PC-3 (cell line): ENCODE measurements at regions not wholly inside any gene's neighbourhood (a gene's known extent, or its start where the extent isn't known, plus 50 kb on each side); places are given as distances from the start of the nearest gene placed in this dataset.

ENCODE experiments used
- ATAC-seq: fragments of 200-7000 bp; cut with Tn5 transposase; 2 replicates; pipeline ENCODE4 v1.9.1; 2020; ENCODE audit warnings: mild to moderate bottlenecking, moderate library complexity
- BruUV-seq: library from RNA; stranded (reverse); fragments of 400-500 nt; replicated peaks from 2 replicates; lab custom pipeline; 2021; lab: Mats Ljungman, UMichigan
- CTCF ChIA-PET: fragments of 300-600 bp; sonication (Branson Sonifier 250); formaldehyde crosslinking; loops from one replicate; lab custom pipeline; 2022; ENCODE audit warnings: antibody characterized with exemption; lab: Charles Lee
- POLR2A ChIA-PET: fragments of 300-600 bp; sonication (Branson Sonifier 250); formaldehyde crosslinking; loops from one replicate; lab custom pipeline; 2022; ENCODE audit warnings: antibody characterized with exemption; ENCODE audit not compliant: unreplicated experiment; lab: Charles Lee
- DNase-seq: peaks from one replicate; pipeline ENCODE4 v3.0.0-alpha.2; 2015
- H2AFZ ChIP-seq: fragments of 300-600 bp; sonication (generic); 2 replicates; pipeline ENCODE4 v1.6.0; 2016; ENCODE audit warnings: antibody characterized with exemption, low read length
- H3F3A ChIP-seq: fragments of 300-600 bp; sonication (generic); one replicate; pipeline ENCODE4 v1.6.0; 2017; ENCODE audit warnings: antibody characterized with exemption, low read length, control low read depth, mild to moderate bottlenecking; ENCODE audit not compliant: unreplicated experiment
- H3K27ac ChIP-seq: fragments of 300-600 bp; sonication (generic); 2 replicates; pipeline ENCODE4 v1.5.1; 2016; ENCODE audit warnings: mild to moderate bottlenecking, low read length
- H3K27me3 ChIP-seq: fragments of 300-600 bp; sonication (generic); 2 replicates; pipeline ENCODE4 v1.6.1; 2016; ENCODE audit warnings: low read length, mixed read lengths
- H3K36me3 ChIP-seq: fragments of 300-600 bp; sonication (generic); 2 replicates; pipeline ENCODE4 v1.6.1; 2016; ENCODE audit warnings: low read depth, mixed run types, low read length, mixed read lengths
- H3K4me1 ChIP-seq: fragments of 300-600 bp; sonication (generic); 2 replicates; pipeline ENCODE4 v1.5.1; 2016; ENCODE audit warnings: low read length; ENCODE audit not compliant: insufficient read depth
- H3K4me2 ChIP-seq: fragments of 300-600 bp; sonication (generic); 2 replicates; pipeline ENCODE4 v1.6.0; 2016; ENCODE audit warnings: low read length
- H3K4me3 ChIP-seq: fragments of 300-600 bp; sonication (generic); 2 replicates; pipeline ENCODE4 v1.5.1; 2016; ENCODE audit warnings: mild to moderate bottlenecking, low read length, mixed read lengths
- H3K79me2 ChIP-seq: fragments of 300-600 bp; sonication (generic); 2 replicates; pipeline ENCODE4 v1.6.1; 2017; ENCODE audit warnings: low read length, mixed read lengths
- H3K9ac ChIP-seq: fragments of 300-600 bp; sonication (generic); 2 replicates; pipeline ENCODE4 v1.6.0; 2016; ENCODE audit warnings: mild to moderate bottlenecking, low read length
- H3K9me2 ChIP-seq: fragments of 300-600 bp; sonication (generic); replicated peaks from 2 replicates; pipeline ENCODE4 v1.6.1; 2016; ENCODE audit warnings: mixed run types, low read length, mixed read lengths
- H3K9me3 ChIP-seq: fragments of 300-600 bp; sonication (generic); 2 replicates; pipeline ENCODE4 v1.6.1; 2016; ENCODE audit warnings: low read length, mixed read lengths
- H4K20me1 ChIP-seq: fragments of 300-600 bp; sonication (generic); 2 replicates; pipeline ENCODE4 v1.6.1; 2016; ENCODE audit warnings: low read length, mixed read lengths
- EZH2 ChIP-seq: fragments of 300-600 bp; sonication (generic); IDR thresholded peaks from one replicate; pipeline ENCODE4 v1.6.1; 2017; ENCODE audit warnings: antibody characterized with exemption, mild to moderate bottlenecking, low read length; ENCODE audit not compliant: unreplicated experiment
- EZH2phosphoT487 ChIP-seq: fragments of 300-600 bp; sonication (generic); IDR thresholded peaks from 2 replicates; pipeline ENCODE4 v1.6.1; 2018; ENCODE audit warnings: mild to moderate bottlenecking, antibody characterized with exemption, low read length, borderline replicate concordance
- intact Hi-C: fragments of 100-400 bp; cut with micrococcal nuclease; formaldehyde crosslinking; loops from 2 replicates; pipeline ENCODE4 v1.9.0; 2023
- TF ChIP-seq, protein P1 (sequence below): fragments of 300-600 bp; sonication (generic); conservative IDR thresholded peaks from 2 replicates; pipeline ENCODE4 v1.5.1; 2017; ENCODE audit warnings: antibody characterized with exemption, low read depth, mild to moderate bottlenecking, low read length

DNA sequence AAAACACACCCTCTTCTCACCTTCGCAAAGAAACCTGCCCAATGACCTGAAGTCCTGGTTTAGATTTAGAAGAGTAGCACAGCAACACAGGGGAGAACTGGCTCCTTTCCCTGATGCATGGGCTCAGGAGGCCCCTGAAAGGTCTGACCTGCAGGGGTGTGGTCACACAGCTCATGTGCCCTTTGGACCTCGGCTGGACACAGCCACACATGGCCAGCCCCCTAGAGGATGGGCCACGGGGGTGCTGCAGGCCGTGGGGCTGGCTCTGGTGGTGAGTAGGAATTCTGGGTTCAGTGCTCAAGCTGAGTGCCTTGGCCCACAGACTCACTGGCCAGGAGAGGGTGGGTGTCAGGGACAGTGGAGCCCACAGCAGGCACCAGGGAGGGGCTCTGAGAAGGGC lies 118.5 kb upstream of the ADCY1 start:
- Histone ChIP-seq H3K9ac (no peak overlapping the region), H3K27me3 (no peaks in the 10 kb centered on the region), H2AFZ (no peak overlapping the region), H4K20me1 (no peaks in the 10 kb centered on the region), H3K4me2 (no peak overlapping the region), H3K9me2 (no peaks in the 10 kb centered on the region), H3K4me3 (no peak overlapping the region), H3K9me3 (no peaks in the 10 kb centered on the region), H3K36me3 (no peaks in the 10 kb centered on the region), H3K4me1 (peaks cover 28% of the 10 kb centered on the region), H3F3A (no peaks in the 10 kb centered on the region), H3K79me2 (no peaks in the 10 kb centered on the region), H3K27ac (no peak overlapping the region)
- CTCF ChIA-PET = no interaction called here
- ATAC-seq = no peak
- DNase-seq = no peak
- TF ChIP-seq EZH2 (no peak), EZH2phosphoT487 (no peak)
- TF ChIP-seq, protein P1, sequence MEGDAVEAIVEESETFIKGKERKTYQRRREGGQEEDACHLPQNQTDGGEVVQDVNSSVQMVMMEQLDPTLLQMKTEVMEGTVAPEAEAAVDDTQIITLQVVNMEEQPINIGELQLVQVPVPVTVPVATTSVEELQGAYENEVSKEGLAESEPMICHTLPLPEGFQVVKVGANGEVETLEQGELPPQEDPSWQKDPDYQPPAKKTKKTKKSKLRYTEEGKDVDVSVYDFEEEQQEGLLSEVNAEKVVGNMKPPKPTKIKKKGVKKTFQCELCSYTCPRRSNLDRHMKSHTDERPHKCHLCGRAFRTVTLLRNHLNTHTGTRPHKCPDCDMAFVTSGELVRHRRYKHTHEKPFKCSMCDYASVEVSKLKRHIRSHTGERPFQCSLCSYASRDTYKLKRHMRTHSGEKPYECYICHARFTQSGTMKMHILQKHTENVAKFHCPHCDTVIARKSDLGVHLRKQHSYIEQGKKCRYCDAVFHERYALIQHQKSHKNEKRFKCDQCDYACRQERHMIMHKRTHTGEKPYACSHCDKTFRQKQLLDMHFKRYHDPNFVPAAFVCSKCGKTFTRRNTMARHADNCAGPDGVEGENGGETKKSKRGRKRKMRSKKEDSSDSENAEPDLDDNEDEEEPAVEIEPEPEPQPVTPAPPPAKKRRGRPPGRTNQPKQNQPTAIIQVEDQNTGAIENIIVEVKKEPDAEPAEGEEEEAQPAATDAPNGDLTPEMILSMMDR = no peak
- BruUV-seq = no TSS peak
- POLR2A ChIA-PET = no interaction called here
- intact Hi-C loops = no loop called here

GRCh38 chr7:45456105-45456504 lies 118.1 kb upstream of the ADCY1 start:
- peaks cover 28% of the 10 kb centered on the region for H3K4me1 ChIP-seq
- no peak overlapping the region for H3K4me3 ChIP-seq
- TF ChIP-seq EZH2 = no peak
- no peak for TF ChIP-seq EZH2phosphoT487
- TF ChIP-seq, protein P1 = no peak
- no peaks in the 10 kb centered on the region for H3K9me2 ChIP-seq
- DNase-seq (no peak), ATAC-seq (no peak)
- no peaks in the 10 kb centered on the region for H3K79me2 ChIP-seq
- no peaks in the 10 kb centered on the region for H3K27me3 ChIP-seq
- H3K9me3 ChIP-seq = no peaks in the 10 kb centered on the region
- H3F3A ChIP-seq = no peaks in the 10 kb centered on the region
- H4K20me1 ChIP-seq = no peaks in the 10 kb centered on the region
- ChIA-PET CTCF (no interaction called here), POLR2A (no interaction called here)
- BruUV-seq = no TSS peak
- H2AFZ ChIP-seq = no peak overlapping the region
- H3K4me2 ChIP-seq = no peak overlapping the region
- intact Hi-C loops = no loop called here
- no peak overlapping the region for H3K9ac ChIP-seq
- H3K27ac ChIP-seq = no peak overlapping the region
- H3K36me3 ChIP-seq = no peaks in the 10 kb centered on the region

GRCh38 chr7:45456747-45457524 lies 117.2 kb upstream of the ADCY1 start:
- Histone ChIP-seq H3K4me2 (no peak overlapping the region), H3F3A (no peaks in the 10 kb centered on the region), H3K27me3 (no peaks in the 10 kb centered on the region), H3K27ac (no peak overlapping the region), H2AFZ (no peak overlapping the region), H3K79me2 (no peaks in the 10 kb centered on the region), H3K9me3 (no peaks in the 10 kb centered on the region), H3K36me3 (no peaks in the 10 kb centered on the region), H3K9me2 (no peaks in the 10 kb centered on the region), H3K9ac (no peak overlapping the region), H3K4me3 (no peak overlapping the region), H3K4me1 (peaks cover 21% of the 10 kb centered on the region), H4K20me1 (no peaks in the 10 kb centered on the region)
- CTCF ChIA-PET = no interaction called here
- TF ChIP-seq, protein P1 = no peak
- TF ChIP-seq EZH2phosphoT487 = no peak
- TF ChIP-seq EZH2 = no peak
- no peak for ATAC-seq
- peak; percentile 5 for DNase-seq
- intact Hi-C loops = no loop called here
- no TSS peak for BruUV-seq
- POLR2A ChIA-PET = no interaction called here
